Heart left ventricle (tissue), 16 donors: ENCODE measurements at regions not wholly inside any gene's neighbourhood (a gene's known extent, or its start where the extent isn't known, plus 50 kb on each side); places are given as distances from the start of the nearest gene placed in this dataset.

Experiments used
- ATAC-seq, 4 donors: fragments of 200-7000 bp; cut with Tn5 transposase; one replicate each; pipeline ENCODE4 v1.9.1; 2020 to 2022; ENCODE audit warnings: moderate library complexity in 4 of 4, mild to moderate bottlenecking in 3 of 4, moderate number of reproducible peaks in 1 of 4
- DNase-seq, 5 donors: peaks; one replicate each; pipeline ENCODE4 v3.0.0-alpha.2; 2020
- H3K27ac ChIP-seq, 12 donors: fragments of 200-600 bp; sonication (generic) in 4 of 12; one replicate each; pipeline versions ENCODE4 v1.5.0 to v1.8.0; 2016 to 2022; ENCODE audit warnings: mild to moderate bottlenecking in 2 of 12
- H3K27me3 ChIP-seq, 9 donors: fragments of 200-600 bp; sonication (generic) in 2 of 9; one replicate each; pipeline versions ENCODE4 v1.5.1 to v1.8.0; 2016 to 2022; ENCODE audit warnings: mild to moderate bottlenecking in 3 of 9
- H3K36me3 ChIP-seq, 9 donors: fragments of 200-600 bp; sonication (generic) in 2 of 9; one replicate each; pipeline versions ENCODE4 v1.5.0 to v1.8.0; 2018 to 2022; ENCODE audit warnings: mild to moderate bottlenecking in 2 of 9
- H3K4me1 ChIP-seq, 12 donors: fragments of 200-600 bp; sonication (generic) in 4 of 12; one replicate each; pipeline versions ENCODE4 v1.5.0 to v1.8.0; 2016 to 2022; ENCODE audit warnings: mild to moderate bottlenecking in 3 of 12
- H3K4me3 ChIP-seq, 12 donors: fragments of 200-600 bp; sonication (generic) in 4 of 12; one replicate each; pipeline versions ENCODE4 v1.5.0 to v1.8.0; 2017 to 2022; ENCODE audit warnings: mild to moderate bottlenecking in 9 of 12, moderate library complexity in 4 of 12
- H3K9me3 ChIP-seq, 12 donors: fragments of 200-600 bp; sonication (generic) in 4 of 12; one replicate each; pipeline versions ENCODE4 v1.5.0 to v1.8.0; 2016 to 2022; ENCODE audit warnings: mild to moderate bottlenecking in 1 of 12
- POLR2A ChIP-seq, 2 donors: fragments of 450-650 bp; IDR thresholded peaks; one replicate each; pipeline ENCODE4 v1.6.1; 2017; ENCODE audit warnings: antibody characterized with exemption in 2 of 2, mild to moderate bottlenecking in 2 of 2, moderate library complexity in 2 of 2
- WGBS, 4 donors: extraction: QIAGEN DNeasy Blood & Tissue Kit in 2 of 4; methylation state at CpG; one replicate each; pipeline versions ENCODE4 v1.1.5 to v1.1.7; 2013 to 2018; 5-methylcytosine and 5-hydroxymethylcytosine counted together
- intact Hi-C, 10 donors: fragments of 100-400 bp; cut with DNase I; formaldehyde crosslinking; loops; one replicate each; pipeline versions ENCODE4 v1.11.1 to v1.14.2; 2022
- TF ChIP-seq, protein P1 (sequence below), 12 donors: fragments of 200-600 bp; sonication (generic) in 4 of 12; IDR thresholded peaks; one replicate each; pipeline versions ENCODE4 v1.5.0 to v1.8.0; 2018 to 2022; ENCODE audit warnings: antibody characterized with exemption in 12 of 12, mild to moderate bottlenecking in 5 of 12
- donor health status: ischemic (EF 13 %, LVEDD 7.1; RV severe dilation, severe dysfunction).
- donor health status: healthy with polysubstance abuse.
- donor health status: DM: no; HTN: yes; CAD: no.
- donor health status: DM: no; HTN: no; CAD: no.
- donor health status: ischemic (EF 25% LVEDD 6.9; RV normal size, moderate dysfunction).
- donor health status: ischemic (EF 25% LVEDD 5.7; RV mildly dilated, moderate dysfunction).
- donor health status: healthy.
- donor health status: DM: yes; HTN: yes; CAD: no.
- donor health status: ischemic (EF 35%, LVEDD 5.7; RV mildly dilated, moderate dysfunction).
- donor health status: nonischemic (EF 11% LVEDD 7.7; RV severe dilation, severe dysfunction).
- donor health status: DM: yes; HTN: yes; CAD: no.
- donor health status: PGD.
- donor health status: ischemic (EF 29% LVEDD 5.4; RV normal size, mild dysfunction).
- donor health status: nonischemic (EF 23%, LVEDD 6.1; RV moderate dilation, normal function).

DNA sequence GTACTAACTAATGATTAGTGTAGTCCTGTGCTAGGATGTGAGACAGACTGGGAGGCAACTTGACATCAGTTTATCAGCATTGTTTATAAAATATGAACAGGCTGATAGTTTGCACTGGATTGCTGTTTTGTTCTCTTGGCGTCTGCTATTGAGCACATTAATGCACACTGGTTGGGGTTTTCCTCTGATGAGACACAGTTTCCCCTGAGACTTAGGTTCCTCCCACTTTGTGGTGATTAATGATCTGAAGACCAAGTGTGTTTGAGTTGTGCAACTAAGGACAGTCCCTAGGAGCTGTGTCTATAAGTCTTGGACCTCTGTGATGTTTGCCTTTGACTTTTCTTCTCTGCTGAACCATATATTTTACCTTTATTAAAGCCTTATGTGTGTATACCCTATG lies 1015.4 kb downstream of the AMY1C start:
- DNase-seq (no peak), ATAC-seq (no peak)
- Histone ChIP-seq H3K4me3 (no peak overlapping the region), H3K36me3 (no peaks in the 10 kb centered on the region), H3K9me3 (no peaks in the 10 kb centered on the region), H3K27ac (no peak overlapping the region), H3K27me3 (no peaks in the 10 kb centered on the region), H3K4me1 (no peaks in the 10 kb centered on the region)
- no peak for TF ChIP-seq POLR2A (IDR thresholded peaks at IDR 0.05)
- TF ChIP-seq, protein P1, sequence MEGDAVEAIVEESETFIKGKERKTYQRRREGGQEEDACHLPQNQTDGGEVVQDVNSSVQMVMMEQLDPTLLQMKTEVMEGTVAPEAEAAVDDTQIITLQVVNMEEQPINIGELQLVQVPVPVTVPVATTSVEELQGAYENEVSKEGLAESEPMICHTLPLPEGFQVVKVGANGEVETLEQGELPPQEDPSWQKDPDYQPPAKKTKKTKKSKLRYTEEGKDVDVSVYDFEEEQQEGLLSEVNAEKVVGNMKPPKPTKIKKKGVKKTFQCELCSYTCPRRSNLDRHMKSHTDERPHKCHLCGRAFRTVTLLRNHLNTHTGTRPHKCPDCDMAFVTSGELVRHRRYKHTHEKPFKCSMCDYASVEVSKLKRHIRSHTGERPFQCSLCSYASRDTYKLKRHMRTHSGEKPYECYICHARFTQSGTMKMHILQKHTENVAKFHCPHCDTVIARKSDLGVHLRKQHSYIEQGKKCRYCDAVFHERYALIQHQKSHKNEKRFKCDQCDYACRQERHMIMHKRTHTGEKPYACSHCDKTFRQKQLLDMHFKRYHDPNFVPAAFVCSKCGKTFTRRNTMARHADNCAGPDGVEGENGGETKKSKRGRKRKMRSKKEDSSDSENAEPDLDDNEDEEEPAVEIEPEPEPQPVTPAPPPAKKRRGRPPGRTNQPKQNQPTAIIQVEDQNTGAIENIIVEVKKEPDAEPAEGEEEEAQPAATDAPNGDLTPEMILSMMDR (IDR thresholded peaks at IDR 0.05), result no peak
- WGBS, 4 donors, result 39 to 67% (median 52%) methylated on average over 1 of the region's 1 CpG
- intact Hi-C loops, result no loop called here

DNA sequence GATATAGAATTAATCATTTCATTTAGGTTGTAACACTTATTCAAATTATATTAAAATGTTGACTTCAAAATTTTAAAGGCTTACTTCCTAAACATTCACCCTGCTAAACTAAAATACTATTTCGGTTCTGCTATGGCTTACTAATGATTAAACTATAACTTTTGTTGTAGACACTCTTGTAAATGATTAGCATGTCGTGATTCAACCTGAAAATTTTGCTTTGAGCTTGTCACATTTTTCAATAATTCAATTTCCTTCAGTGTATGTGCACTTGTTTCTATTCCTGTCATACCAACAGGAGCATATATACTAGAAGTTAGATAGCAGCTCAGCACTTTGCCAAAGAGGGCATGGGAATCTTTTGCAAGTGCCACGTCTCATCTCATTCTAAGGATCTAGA lies 1018.8 kb downstream of the AMY1C start:
- no peak for TF ChIP-seq POLR2A (IDR thresholded peaks at IDR 0.05)
- TF ChIP-seq, protein P1 (IDR thresholded peaks at IDR 0.05), result no peak
- Histone ChIP-seq H3K36me3 (no peaks in the 10 kb centered on the region), H3K27ac (no peak overlapping the region), H3K4me1 (no peaks in the 10 kb centered on the region), H3K9me3 (no peaks in the 10 kb centered on the region), H3K4me3 (no peak overlapping the region), H3K27me3 (no peaks in the 10 kb centered on the region)
- DNase-seq, result no peak
- WGBS, 4 donors, result 62 to 67% (median 63%) methylated on average over 3 of the region's 3 CpGs
- no peak for ATAC-seq
- intact Hi-C loops, result no loop called here

DNA sequence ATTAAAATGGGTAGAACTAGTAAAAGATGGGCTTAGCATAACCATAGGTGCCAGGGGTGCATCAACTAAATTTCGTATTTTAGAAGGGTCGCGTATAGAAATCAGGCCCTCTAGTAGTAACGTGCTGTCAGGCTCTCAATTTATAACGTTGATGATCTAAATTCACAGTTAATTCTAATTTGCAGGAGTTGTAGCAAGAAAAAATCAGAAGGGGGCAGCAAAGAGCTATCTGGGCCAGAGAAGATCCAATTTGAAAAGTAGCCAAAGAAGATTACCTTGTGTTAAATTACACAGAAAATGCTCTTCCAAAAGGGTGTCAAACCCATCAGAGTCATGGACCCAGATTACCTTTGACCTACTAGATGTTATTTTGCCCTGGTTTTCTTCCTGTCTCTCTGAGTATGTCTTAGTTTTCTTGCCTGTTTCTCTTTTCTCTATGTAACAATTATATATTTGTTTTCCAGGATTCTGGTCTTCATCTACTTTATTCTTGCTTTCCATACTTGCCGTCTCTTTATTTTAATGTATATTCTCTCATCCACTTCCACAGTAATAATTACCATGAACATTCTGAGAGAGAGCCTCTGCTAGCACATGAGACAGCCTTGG lies 1030.9 kb downstream of the AMY1C start:
- Histone ChIP-seq H3K4me3 (no peak overlapping the region), H3K4me1 (no peaks in the 10 kb centered on the region), H3K27me3 (no peaks in the 10 kb centered on the region), H3K9me3 (no peaks in the 10 kb centered on the region), H3K27ac (no peak overlapping the region), H3K36me3 (no peaks in the 10 kb centered on the region)
- DNase-seq (no peak), ATAC-seq (no peak)
- no peak for TF ChIP-seq POLR2A (IDR thresholded peaks at IDR 0.05)
- TF ChIP-seq, protein P1 (IDR thresholded peaks at IDR 0.05), result peak; percentile 23 to 70 (median 58)
- 9 to 13% (median 11%) methylated on average over 6 of the region's 6 CpGs for WGBS, 4 donors
- intact Hi-C loops, result loop anchor here in 3 of 10 donors (10.0 kb wide), 1 partner anchor 1014 kb away; no protein-coding TSS in a partner anchor

DNA sequence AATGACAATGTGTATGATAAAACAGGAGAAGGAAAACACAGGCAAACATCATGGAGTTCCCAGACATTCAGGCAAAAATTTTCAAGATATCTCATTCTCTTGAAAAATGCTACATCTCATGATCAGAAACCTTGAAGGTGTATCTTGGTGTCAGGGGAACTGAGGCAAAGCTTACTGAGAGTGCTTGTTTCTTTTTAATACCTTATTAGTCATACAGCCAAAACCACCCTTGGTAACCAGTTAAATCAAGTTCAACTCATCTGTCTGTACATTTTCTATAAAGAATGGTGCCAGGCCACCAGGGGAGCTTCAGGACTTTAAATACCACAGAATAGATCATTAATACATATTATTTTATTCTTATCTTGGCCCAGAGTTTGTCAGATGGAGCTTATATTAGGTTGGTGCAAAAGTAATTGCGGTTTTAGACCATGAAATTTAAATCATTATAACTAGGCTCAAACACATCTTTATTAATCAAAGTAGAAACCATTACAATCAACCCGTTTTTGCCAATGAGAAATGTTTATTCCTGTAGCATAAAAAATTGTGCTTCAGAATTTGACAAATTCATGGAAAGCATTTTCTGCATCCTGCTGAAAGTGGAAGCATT lies 1036.0 kb downstream of the AMY1C start:
- Histone ChIP-seq H3K4me3 (no peak overlapping the region), H3K4me1 (no peaks in the 10 kb centered on the region), H3K9me3 (peaks cover 0 to 8% (median 0%) of the 10 kb centered on the region in 12 donors), H3K36me3 (no peaks in the 10 kb centered on the region), H3K27ac (no peak overlapping the region), H3K27me3 (no peaks in the 10 kb centered on the region)
- DNase-seq, result no peak
- intact Hi-C loops, result loop anchor here in 3 of 10 donors (10.0 kb wide), 1 partner anchor 1009 kb away; no protein-coding TSS in a partner anchor
- WGBS, 4 donors, result 56 to 66% (median 60%) methylated on average over 2 of the region's 2 CpGs
- TF ChIP-seq, protein P1 (IDR thresholded peaks at IDR 0.05), result no peak
- TF ChIP-seq POLR2A (IDR thresholded peaks at IDR 0.05), result no peak
- no peak for ATAC-seq
